ENCODE measurements at regions not wholly inside any gene's neighbourhood (a gene's known extent, or its start where the extent isn't known, plus 50 kb on each side); places are given as distances from the start of the nearest gene placed in this dataset.

- POLR2A ChIA-PET: no interaction called here
- DNase-seq: no peak
- H3K4me3 Mint-ChIP-seq: no peak overlapping the region
- no peaks in the 10 kb centered on the region for H3K9me3 Mint-ChIP-seq
- H3K36me3 Mint-ChIP-seq (ENCODE audit: low read depth): no peaks in the 10 kb centered on the region
- H3K27me3 Mint-ChIP-seq: no peaks in the 10 kb centered on the region
- H3K4me1 Mint-ChIP-seq: no peaks in the 10 kb centered on the region
- CTCF ChIA-PET: no interaction called here
- H3K27ac Mint-ChIP-seq: no peak overlapping the region
Measured at GRCh38 chr4:116603096-116603495, 482.3 kb downstream of the TRAM1L1 start.

- Mint-ChIP-seq H3K4me3 (no peak overlapping the region), H3K36me3 (ENCODE audit: low read depth) (no peaks in the 10 kb centered on the region), H3K9me3 (no peaks in the 10 kb centered on the region), H3K27me3 (no peaks in the 10 kb centered on the region), H3K4me1 (no peaks in the 10 kb centered on the region), H3K27ac (no peak overlapping the region)
- CTCF ChIA-PET: no interaction called here
- POLR2A ChIA-PET: no interaction called here
- DNase-seq: no peak
Measured at GRCh38 chr4:116599859-116600258, 485.5 kb downstream of the TRAM1L1 start.

DNA sequence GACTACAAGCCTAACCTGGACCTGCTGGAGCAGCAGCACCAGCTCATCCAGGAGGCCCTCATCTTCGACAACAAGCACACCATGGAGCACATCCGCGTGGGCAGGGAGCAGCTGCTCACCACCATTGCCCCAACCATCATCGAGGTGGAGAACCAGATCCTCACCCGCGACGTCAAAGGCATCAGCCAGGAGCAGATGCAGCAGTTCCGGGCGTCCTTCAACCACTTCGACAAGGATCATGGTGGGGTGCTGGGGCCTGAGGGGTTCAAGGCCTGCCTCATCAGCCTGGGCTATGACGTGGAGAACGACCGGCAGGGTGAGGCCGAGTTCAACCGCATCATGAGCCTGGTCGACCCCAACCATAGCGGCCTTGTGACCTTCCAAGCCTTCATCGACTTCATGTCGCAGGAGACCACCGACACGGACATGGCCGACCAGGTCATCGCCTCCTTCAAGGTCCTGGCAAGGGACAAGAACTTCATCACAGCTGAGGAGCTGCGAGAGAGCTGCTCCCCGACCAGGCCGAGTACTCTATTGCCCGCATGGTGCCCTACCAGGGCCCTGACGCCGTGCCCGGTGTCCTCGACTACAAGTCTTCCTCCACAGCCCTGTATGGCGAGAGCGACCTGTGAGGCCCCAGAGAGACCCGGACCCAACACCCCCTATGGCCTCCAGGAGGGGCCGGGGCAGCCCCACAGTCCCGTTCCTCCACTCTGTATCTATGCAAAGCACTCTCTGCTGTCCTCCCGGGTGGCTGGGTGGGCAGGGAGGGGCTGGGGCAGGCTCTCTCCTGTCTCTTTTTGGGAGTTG is 486.2 kb downstream of the TRAM1L1 start:
- H3K4me1 Mint-ChIP-seq: no peaks in the 10 kb centered on the region
- H3K27me3 Mint-ChIP-seq: no peaks in the 10 kb centered on the region
- CTCF ChIA-PET: no interaction called here
- H3K27ac Mint-ChIP-seq: no peak overlapping the region
- no peaks in the 10 kb centered on the region for H3K9me3 Mint-ChIP-seq
- no peak for DNase-seq
- no peak overlapping the region for H3K4me3 Mint-ChIP-seq
- no peaks in the 10 kb centered on the region for H3K36me3 Mint-ChIP-seq (ENCODE audit: low read depth)
- POLR2A ChIA-PET: no interaction called here

- H3K4me1 Mint-ChIP-seq: no peaks in the 10 kb centered on the region
- H3K9me3 Mint-ChIP-seq: no peaks in the 10 kb centered on the region
- H3K4me3 Mint-ChIP-seq: no peak overlapping the region
- no peak overlapping the region for H3K27ac Mint-ChIP-seq
- H3K36me3 Mint-ChIP-seq (ENCODE audit: low read depth): no peaks in the 10 kb centered on the region
- CTCF ChIA-PET: no interaction called here
- POLR2A ChIA-PET: no interaction called here
- H3K27me3 Mint-ChIP-seq: no peaks in the 10 kb centered on the region
- no peak for DNase-seq
Measured at GRCh38 chr4:116598155-116598979, 487.0 kb downstream of the TRAM1L1 start.

DNA sequence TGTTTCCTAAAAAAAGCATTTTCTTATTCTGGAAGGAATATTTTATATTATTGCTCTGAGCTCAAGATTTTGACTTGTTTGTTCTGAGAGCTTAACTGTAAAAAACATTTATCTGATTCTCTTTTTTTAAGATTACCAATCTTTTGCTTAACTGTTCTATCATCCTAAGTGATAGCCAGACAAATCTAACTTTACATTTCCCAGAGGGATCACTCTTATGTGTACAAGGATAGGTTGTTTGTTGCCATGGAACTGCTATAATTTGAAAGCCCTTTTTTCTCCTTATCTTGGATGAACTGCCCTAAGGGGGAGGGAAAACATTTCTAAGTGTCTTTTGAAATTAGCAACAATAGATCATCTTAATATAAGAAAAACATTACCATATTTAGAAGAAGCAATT is 494.7 kb downstream of the TRAM1L1 start:
- ChIA-PET POLR2A (no interaction called here), CTCF (no interaction called here)
- Mint-ChIP-seq H3K36me3 (ENCODE audit: low read depth) (no peaks in the 10 kb centered on the region), H3K4me1 (no peaks in the 10 kb centered on the region), H3K27ac (no peak overlapping the region), H3K27me3 (no peaks in the 10 kb centered on the region), H3K4me3 (no peak overlapping the region), H3K9me3 (no peaks in the 10 kb centered on the region)
- DNase-seq: no peak

- Mint-ChIP-seq H3K27ac (no peak overlapping the region), H3K36me3 (ENCODE audit: low read depth) (no peaks in the 10 kb centered on the region), H3K4me3 (no peak overlapping the region), H3K9me3 (no peaks in the 10 kb centered on the region), H3K27me3 (no peaks in the 10 kb centered on the region), H3K4me1 (no peaks in the 10 kb centered on the region)
- DNase-seq: no peak
- CTCF ChIA-PET: no interaction called here
- POLR2A ChIA-PET: no interaction called here
Measured at GRCh38 chr4:116588783-116589182, 496.6 kb downstream of the TRAM1L1 start.

DNA sequence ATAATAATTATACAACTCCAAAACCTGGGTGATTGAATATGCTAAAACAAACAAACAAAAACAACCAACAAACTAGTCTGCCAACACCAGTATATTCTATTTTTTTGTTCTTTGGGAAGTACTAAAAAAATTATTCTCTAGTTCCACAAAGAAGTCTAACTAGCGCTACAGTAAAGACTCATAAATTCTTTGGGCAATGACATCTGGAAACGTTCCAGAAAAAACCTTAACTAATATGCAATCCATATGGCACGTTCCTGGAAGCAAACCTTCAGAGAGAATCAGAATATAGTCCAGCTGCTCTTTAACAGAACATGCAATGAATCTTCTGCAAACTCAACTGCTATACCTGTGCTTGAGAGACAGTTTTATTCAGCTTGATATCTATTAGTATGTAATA is 500.1 kb downstream of the TRAM1L1 start:
- Mint-ChIP-seq H3K36me3 (ENCODE audit: low read depth) (no peaks in the 10 kb centered on the region), H3K9me3 (no peaks in the 10 kb centered on the region), H3K4me1 (no peaks in the 10 kb centered on the region), H3K4me3 (no peak overlapping the region), H3K27ac (no peak overlapping the region), H3K27me3 (no peaks in the 10 kb centered on the region)
- DNase-seq: no peak
- ChIA-PET POLR2A (no interaction called here), CTCF (no interaction called here)

GRCh38 chr4:116577321-116577720 is 508.1 kb downstream of the TRAM1L1 start:
- H3K27ac Mint-ChIP-seq: no peak overlapping the region
- no peak for DNase-seq
- ChIA-PET CTCF (no interaction called here), POLR2A (no interaction called here)
- no peak overlapping the region for H3K4me3 Mint-ChIP-seq
- no peaks in the 10 kb centered on the region for H3K27me3 Mint-ChIP-seq
- no peaks in the 10 kb centered on the region for H3K4me1 Mint-ChIP-seq
- H3K36me3 Mint-ChIP-seq (ENCODE audit: low read depth): no peaks in the 10 kb centered on the region
- no peaks in the 10 kb centered on the region for H3K9me3 Mint-ChIP-seq

GRCh38 chr4:116573540-116573939 is 511.8 kb downstream of the TRAM1L1 start:
- DNase-seq: no peak
- POLR2A ChIA-PET: no interaction called here
- H3K36me3 Mint-ChIP-seq (ENCODE audit: low read depth): no peaks in the 10 kb centered on the region

GRCh38 chr4:116561768-116562167 is 523.6 kb downstream of the TRAM1L1 start:
- no peaks in the 10 kb centered on the region for H3K27me3 Mint-ChIP-seq
- no peak overlapping the region for H3K27ac Mint-ChIP-seq
- no peaks in the 10 kb centered on the region for H3K36me3 Mint-ChIP-seq (ENCODE audit: low read depth)
- DNase-seq: no peak
- no peaks in the 10 kb centered on the region for H3K4me1 Mint-ChIP-seq
- POLR2A ChIA-PET: no interaction called here
- CTCF ChIA-PET: no interaction called here
- H3K4me3 Mint-ChIP-seq: no peak overlapping the region
- peaks cover 7% of the 10 kb centered on the region for H3K9me3 Mint-ChIP-seq

More at GRCh38 chr4:116573540-116573939, 511.8 kb downstream of the TRAM1L1 start:
- Mint-ChIP-seq H3K4me1 (no peaks in the 10 kb centered on the region), H3K27ac (no peak overlapping the region), H3K4me3 (no peak overlapping the region), H3K27me3 (no peaks in the 10 kb centered on the region), H3K9me3 (peaks cover 3% of the 10 kb centered on the region)
- CTCF ChIA-PET: no interaction called here

- Mint-ChIP-seq H3K27me3 (no peaks in the 10 kb centered on the region), H3K27ac (no peak overlapping the region), H3K36me3 (ENCODE audit: low read depth) (no peaks in the 10 kb centered on the region), H3K9me3 (no peaks in the 10 kb centered on the region), H3K4me1 (no peaks in the 10 kb centered on the region), H3K4me3 (no peak overlapping the region)
- no peak for DNase-seq
- ChIA-PET POLR2A (no interaction called here), CTCF (no interaction called here)
Measured at GRCh38 chr4:116551806-116552205, 533.6 kb downstream of the TRAM1L1 start.

DNA sequence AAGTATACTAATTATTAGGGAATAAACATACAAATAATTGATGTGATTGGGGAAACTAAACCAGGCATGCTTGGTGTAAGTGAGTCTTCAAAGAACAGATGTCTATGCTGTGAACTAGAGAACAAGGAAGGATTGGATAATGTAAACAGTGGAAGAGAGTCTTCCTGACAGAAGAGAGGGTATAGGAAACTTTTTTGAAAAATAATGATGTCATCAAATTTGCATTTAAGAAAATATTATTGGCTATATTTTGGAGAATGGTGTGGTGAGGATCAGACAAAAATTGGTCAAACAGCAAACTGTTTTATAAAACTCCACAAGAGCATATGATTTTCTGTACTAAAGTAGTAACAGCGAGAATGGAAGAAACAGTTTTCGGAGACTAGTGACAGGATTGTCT is 537.7 kb downstream of the TRAM1L1 start:
- POLR2A ChIA-PET: no interaction called here
- no peaks in the 10 kb centered on the region for H3K4me1 Mint-ChIP-seq
- CTCF ChIA-PET: no interaction called here

GRCh38 chr4:116546759-116547158 is 538.6 kb downstream of the TRAM1L1 start:
- Mint-ChIP-seq H3K9me3 (no peaks in the 10 kb centered on the region), H3K4me1 (no peaks in the 10 kb centered on the region), H3K27me3 (no peaks in the 10 kb centered on the region), H3K36me3 (ENCODE audit: low read depth) (no peaks in the 10 kb centered on the region), H3K4me3 (no peak overlapping the region), H3K27ac (no peak overlapping the region)
- DNase-seq: no peak
- CTCF ChIA-PET: no interaction called here
- POLR2A ChIA-PET: no interaction called here

More for the DNA sequence above, 537.7 kb downstream of the TRAM1L1 start:
- Mint-ChIP-seq H3K36me3 (ENCODE audit: low read depth) (no peaks in the 10 kb centered on the region), H3K9me3 (no peaks in the 10 kb centered on the region), H3K27me3 (no peaks in the 10 kb centered on the region), H3K4me3 (no peak overlapping the region), H3K27ac (no peak overlapping the region)
- no peak for DNase-seq

- H3K36me3 Mint-ChIP-seq (ENCODE audit: low read depth): no peaks in the 10 kb centered on the region
- no peak overlapping the region for H3K27ac Mint-ChIP-seq
- no peak for DNase-seq
- no peak overlapping the region for H3K4me3 Mint-ChIP-seq
- H3K4me1 Mint-ChIP-seq: no peaks in the 10 kb centered on the region
- ChIA-PET CTCF (no interaction called here), POLR2A (no interaction called here)
- no peaks in the 10 kb centered on the region for H3K9me3 Mint-ChIP-seq
- no peaks in the 10 kb centered on the region for H3K27me3 Mint-ChIP-seq
Measured at GRCh38 chr4:116544946-116545345, 540.4 kb downstream of the TRAM1L1 start.
